IMR-90 (cell line): ENCODE measurements at regions not wholly inside any gene's neighbourhood (a gene's known extent, or its start where the extent isn't known, plus 50 kb on each side); places are given as distances from the start of the nearest gene placed in this dataset.
A peak's percentile ranks its signal among the peaks of the same experiment; 100 is the strongest.

ENCODE experiments used
- ATAC-seq: fragments of 200-7000 bp; cut with Tn5 transposase; 2 replicates; pipeline ENCODE4 v1.9.1; 2020; ENCODE audit warnings: low read depth, mild to moderate bottlenecking, moderate library complexity
- BruUV-seq: library from RNA; stranded (reverse); fragments of 400-500 nt; replicated peaks from 2 replicates; lab custom pipeline; 2021; lab: Mats Ljungman, UMichigan
- CTCF ChIA-PET: fragments of 300-600 bp; formaldehyde crosslinking; extraction: SDS; loops from one replicate; lab custom pipeline; 2021; ENCODE audit warnings: antibody characterized with exemption; lab: Yijun Ruan, JAX
- POLR2A ChIA-PET: fragments of 300-600 bp; sonication (Branson Sonifier 250); formaldehyde crosslinking; loops from one replicate; lab custom pipeline; 2022; ENCODE audit warnings: antibody characterized with exemption; ENCODE audit not compliant: unreplicated experiment; lab: Charles Lee
- DNase-seq: peaks from one replicate; pipeline ENCODE4 v3.0.0; 2013
- H2AFZ ChIP-seq: replicated peaks from 2 replicates; pipeline ENCODE3; 2013; ENCODE audit warnings: low read length, mild to moderate bottlenecking; ENCODE audit not compliant: poor library complexity
- H2AK5ac ChIP-seq: 2 replicates; pipeline ENCODE4 v1.6.1; 2013; ENCODE audit warnings: low read depth, low read length, inconsistent platforms
- H2AK9ac ChIP-seq: replicated peaks from 2 replicates; pipeline ENCODE3; 2013; ENCODE audit warnings: mild to moderate bottlenecking, low read depth, low read length, moderate library complexity; ENCODE audit not compliant: poor library complexity
- H2BK120ac ChIP-seq: 2 replicates; pipeline ENCODE4 v1.6.1; 2013; ENCODE audit warnings: low read depth, low read length, inconsistent platforms
- H2BK15ac ChIP-seq: 3 replicates; pipeline ENCODE4 v1.6.1; 2013; ENCODE audit warnings: low read depth, low read length, inconsistent platforms
- H2BK20ac ChIP-seq: 2 replicates; pipeline ENCODE4 v1.6.1; 2013; ENCODE audit warnings: low read depth, mild to moderate bottlenecking, inconsistent platforms, low read length, moderate library complexity
- H2BK5ac ChIP-seq: 2 replicates; pipeline ENCODE4 v1.6.1; 2013; ENCODE audit warnings: mild to moderate bottlenecking, low read depth, low read length, inconsistent platforms; ENCODE audit not compliant: poor library complexity, severe bottlenecking
- H3K14ac ChIP-seq: replicated peaks from 2 replicates; pipeline ENCODE4 v1.6.1; 2013; ENCODE audit warnings: low read depth, low read length, inconsistent platforms
- H3K18ac ChIP-seq: 2 replicates; pipeline ENCODE4 v1.6.1; 2013; ENCODE audit warnings: low read depth, low read length, control low read depth
- H3K23ac ChIP-seq: 2 replicates; pipeline ENCODE4 v1.6.1; 2013; ENCODE audit warnings: low read depth, low read length, inconsistent platforms
- H3K27ac ChIP-seq: 2 replicates; pipeline ENCODE4 v1.5.1; 2013; ENCODE audit warnings: mild to moderate bottlenecking, control low read depth, low read length; ENCODE audit not compliant: insufficient read depth
- H3K27me3 ChIP-seq: 2 replicates; pipeline ENCODE4 v1.6.1; 2013; ENCODE audit warnings: low read length; ENCODE audit not compliant: control insufficient read depth, insufficient read depth
- H3K36me3 ChIP-seq: 2 replicates; pipeline ENCODE4 v1.6.1; 2013; ENCODE audit warnings: low read length, mixed read lengths; ENCODE audit not compliant: control insufficient read depth, insufficient read depth
- H3K4ac ChIP-seq: 2 replicates; pipeline ENCODE4 v1.6.1; 2013; ENCODE audit warnings: low read depth, low read length, inconsistent platforms
- H3K4me1 ChIP-seq: 2 replicates; pipeline ENCODE4 v1.6.1; 2013; ENCODE audit warnings: low read length, mixed read lengths; ENCODE audit not compliant: control insufficient read depth, insufficient read depth
- H3K4me2 ChIP-seq: 2 replicates; pipeline ENCODE4 v1.6.1; 2013; ENCODE audit warnings: low read depth, mild to moderate bottlenecking, control low read depth, low read length, moderate library complexity
- H3K4me3 ChIP-seq: 2 replicates; pipeline ENCODE4 v1.5.1; 2013; ENCODE audit warnings: low read depth, mild to moderate bottlenecking, control low read depth, low read length, moderate library complexity; ENCODE audit not compliant: insufficient read depth
- H3K56ac ChIP-seq: 2 replicates; pipeline ENCODE4 v1.6.1; 2013; ENCODE audit warnings: low read length, inconsistent platforms; ENCODE audit not compliant: insufficient read depth; ENCODE audit errors: extremely low read depth
- H3K79me1 ChIP-seq, 2 experiments: 2 replicates each; pipeline ENCODE4 v1.6.1; 2013; ENCODE audit warnings: low read length in 2 of 2, inconsistent platforms in 1 of 2, low read depth in 1 of 2
- H3K9ac ChIP-seq: 2 replicates; pipeline ENCODE4 v1.6.1; 2013; ENCODE audit warnings: low read depth, low read length, control low read depth
- H3K9me1 ChIP-seq: 2 replicates; pipeline ENCODE4 v1.6.1; 2013; ENCODE audit warnings: low read length, inconsistent platforms; ENCODE audit not compliant: insufficient read depth
- H3K9me3 ChIP-seq: 2 replicates; pipeline ENCODE4 v1.6.1; 2013; ENCODE audit warnings: low read length; ENCODE audit not compliant: control insufficient read depth, insufficient read depth
- H4K20me1 ChIP-seq: 2 replicates; pipeline ENCODE4 v1.6.1; 2013; ENCODE audit warnings: low read length, inconsistent platforms; ENCODE audit not compliant: insufficient read depth
- H4K5ac ChIP-seq: 2 replicates; pipeline ENCODE4 v1.6.1; 2013; ENCODE audit warnings: mild to moderate bottlenecking, low read depth, low read length, control low read depth
- H4K8ac ChIP-seq, 2 experiments: 2 replicates each; pipeline ENCODE4 v1.6.1; 2013; ENCODE audit warnings: low read depth in 2 of 2, low read length in 2 of 2, control low read depth in 1 of 2, inconsistent platforms in 1 of 2
- H4K91ac ChIP-seq: 2 replicates; pipeline ENCODE4 v1.6.1; 2013; ENCODE audit warnings: low read depth, low read length, inconsistent platforms; ENCODE audit not compliant: insufficient read depth
- FOS ChIP-seq: fragments of 150-350 bp; IDR thresholded peaks from 2 replicates; pipeline ENCODE4 v1.6.1; 2016; ENCODE audit warnings: low read depth, low read length
- MAZ ChIP-seq: IDR thresholded peaks from 2 replicates; pipeline ENCODE4 v1.6.1; 2012; ENCODE audit warnings: low read depth, mild to moderate bottlenecking, low read length, improper control_type of control experiment, moderate library complexity, borderline replicate concordance
- MXI1 ChIP-seq: IDR thresholded peaks from 2 replicates; pipeline ENCODE4 v1.6.1; 2012; ENCODE audit warnings: low read depth, mild to moderate bottlenecking, low read length, moderate library complexity, borderline replicate concordance
- NFE2L2 ChIP-seq: fragments of 150-350 bp; IDR thresholded peaks from 2 replicates; pipeline ENCODE4 v1.6.1; 2016; ENCODE audit warnings: low read depth, mild to moderate bottlenecking, low read length
- RCOR1 ChIP-seq: IDR thresholded peaks from 2 replicates; pipeline ENCODE4 v1.6.1; 2012; ENCODE audit warnings: mild to moderate bottlenecking, low read length, improper control_type of control experiment; ENCODE audit not compliant: insufficient replicate concordance
- WGBS, 2 experiments: methylation state at CpG; one replicate each; pipeline versions ENCODE4 v1.1.5 to v1.1.7; 2013; ENCODE audit warnings: missing lambda C conversion rate in 2 of 2; ENCODE audit not compliant: insufficient read length in 1 of 2; ENCODE audit errors: extremely low coverage in 2 of 2; 5-methylcytosine and 5-hydroxymethylcytosine counted together
- dilution Hi-C: fragments of 300-500 bp; cut with HindIII; formaldehyde crosslinking; loops from one replicate; pipeline ENCODE4 v1.14.3; 2018; ENCODE audit warnings: low sequenced_read_pairs; ENCODE audit not compliant: unreplicated experiment
- in situ Hi-C: fragments of 300-500 bp; cut with MboI; formaldehyde crosslinking; loops from 3 replicates; pipeline ENCODE4 v1.14.3; 2019; ENCODE audit warnings: low sequenced_read_pairs, inconsistent platforms, mixed read lengths
- intact Hi-C: fragments of 100-400 bp; cut with micrococcal nuclease; formaldehyde crosslinking; loops from 2 replicates; pipeline ENCODE4 v1.10.0; 2022

- peak; percentile 54 for DNase-seq
- Histone ChIP-seq H3K9ac (no peak overlapping the region), H4K5ac (no peak overlapping the region)
Measured at GRCh38 chr11:92423115-92424034, 198.8 kb downstream of the FAT3 start.

More at GRCh38 chr11:92423115-92424034, 198.8 kb downstream of the FAT3 start:
- dilution Hi-C loops = no loop called here
- Histone ChIP-seq H3K27me3 (no peaks in the 10 kb centered on the region), H2AK5ac (no peak overlapping the region), H2AK9ac (no peak overlapping the region), H2BK15ac (no peak overlapping the region), H2BK5ac (no peak overlapping the region), H3K4me2 (no peak overlapping the region), H3K23ac (no peak overlapping the region), H3K4me3 (no peak overlapping the region), H4K20me1 (no peaks in the 10 kb centered on the region), H3K18ac (no peak overlapping the region), H4K8ac (no peak overlapping the region), H3K4me1 (no peaks in the 10 kb centered on the region), H3K79me1 (no peaks in the 10 kb centered on the region), H2BK20ac (no peak overlapping the region), H3K14ac (no peak overlapping the region), H2BK120ac (no peak overlapping the region), H2AFZ (no peak overlapping the region), H3K9me1 (no peaks in the 10 kb centered on the region), H3K56ac (no peak overlapping the region), H3K9me3 (no peaks in the 10 kb centered on the region), H4K91ac (no peak overlapping the region), H3K4ac (no peak overlapping the region), H3K36me3 (no peaks in the 10 kb centered on the region), H3K27ac (no peak overlapping the region)
- TF ChIP-seq RCOR1 (no peak), MXI1 (no peak), NFE2L2 (no peak), MAZ (no peak), FOS (no peak)
- WGBS, 2 experiments = no CpG with 5 or more reads among the region's 6 CpGs
- 0 out of 2 replicates have a peak, but pooled peaks have one; percentile 48 for ATAC-seq
- no TSS peak for BruUV-seq
- ChIA-PET POLR2A (no interaction called here), CTCF (no interaction called here)
- intact Hi-C loops = no loop called here
- in situ Hi-C loops = no loop called here
